Lower leg skin (tissue), 4 donors: ENCODE measurements at regions not wholly inside any gene's neighbourhood (a gene's known extent, or its start where the extent isn't known, plus 50 kb on each side); places are given as distances from the start of the nearest gene placed in this dataset.
A peak's percentile ranks its signal among the peaks of the same experiment; 100 is the strongest.

Source experiments
- DNase-seq, 2 donors: peaks; one replicate each; pipeline ENCODE4 v3.0.0-alpha.2; 2019; ENCODE audit warnings: low spot score in 2 of 2
- H3K4me3 ChIP-seq: fragments of 200-600 bp; sonication (generic); 2 replicates; pipeline ENCODE4 v1.5.1; 2017; ENCODE audit warnings: mild to moderate bottlenecking, low read depth; ENCODE audit not compliant: poor library complexity, severe bottlenecking
- POLR2A ChIP-seq, 2 donors: fragments of 450-650 bp; IDR thresholded peaks; one replicate each; pipeline ENCODE4 v1.6.1; 2016 to 2017; ENCODE audit warnings: antibody characterized with exemption in 2 of 2, mild to moderate bottlenecking in 1 of 2, moderate library complexity in 1 of 2
- WGBS, 2 donors: methylation state at CpG; one replicate each; pipeline ENCODE4 v1.1.5; 2018; 5-methylcytosine and 5-hydroxymethylcytosine counted together
- intact Hi-C: fragments of 100-400 bp; cut with DNase I; formaldehyde crosslinking; loops from one replicate; pipeline ENCODE4 v1.15.0; 2023; ENCODE audit warnings: low total_unique reads
- TF ChIP-seq, protein P1 (sequence below), 3 donors: fragments of 450-650 bp; IDR thresholded peaks; one replicate each; pipeline ENCODE4 v1.5.1; 2016; ENCODE audit warnings: antibody characterized with exemption in 3 of 3, mild to moderate bottlenecking in 3 of 3, moderate library complexity in 2 of 3

DNA sequence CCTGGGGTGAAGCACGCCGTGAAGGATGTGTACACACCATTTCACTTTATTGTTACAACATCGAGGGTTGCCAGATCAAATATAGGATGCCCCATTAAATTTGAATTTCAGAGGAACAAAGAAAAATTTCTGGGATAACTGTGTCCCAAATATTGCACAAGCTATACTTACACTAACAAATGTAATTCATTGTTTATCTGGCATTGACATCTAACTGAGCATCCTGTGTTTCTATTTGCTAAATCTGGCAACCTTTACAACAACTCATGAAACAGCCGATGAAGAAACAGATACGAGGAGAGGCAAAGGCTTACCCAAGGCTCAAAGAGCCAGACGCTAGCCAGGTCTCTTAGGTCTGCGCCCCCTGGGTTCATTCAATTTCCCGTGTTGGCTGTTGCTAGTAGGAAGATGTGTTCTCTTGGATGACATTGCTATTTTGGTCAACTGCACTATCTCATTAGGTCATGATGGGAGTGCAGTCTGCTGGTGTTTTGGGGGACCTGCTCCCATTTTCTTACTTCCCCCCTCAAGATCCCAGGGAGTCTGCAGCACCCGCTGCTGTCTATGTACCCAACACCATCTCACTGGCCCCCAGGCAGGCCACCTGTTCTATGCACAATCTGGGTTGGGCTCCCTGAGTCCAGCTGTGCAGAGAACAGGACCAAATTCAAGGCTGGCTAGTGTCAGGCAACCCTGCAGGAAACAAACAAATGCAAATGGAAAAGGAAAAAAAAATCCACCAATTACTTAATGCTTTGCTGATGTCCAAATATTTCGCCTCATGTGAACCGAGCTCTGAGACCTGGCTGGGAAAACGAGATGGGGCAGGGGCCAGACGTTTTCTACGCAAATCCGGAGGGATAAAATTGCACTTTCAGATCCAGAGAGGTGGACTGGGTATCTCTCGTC, 560.9 kb downstream of the MIAT start:
- intact Hi-C loops, result no loop called here
- WGBS, 2 donors, result 72% methylated on average over 16 of the region's 16 CpGs
- no peak for DNase-seq
- TF ChIP-seq POLR2A (IDR thresholded peaks at IDR 0.05), result no peak
- TF ChIP-seq, protein P1, sequence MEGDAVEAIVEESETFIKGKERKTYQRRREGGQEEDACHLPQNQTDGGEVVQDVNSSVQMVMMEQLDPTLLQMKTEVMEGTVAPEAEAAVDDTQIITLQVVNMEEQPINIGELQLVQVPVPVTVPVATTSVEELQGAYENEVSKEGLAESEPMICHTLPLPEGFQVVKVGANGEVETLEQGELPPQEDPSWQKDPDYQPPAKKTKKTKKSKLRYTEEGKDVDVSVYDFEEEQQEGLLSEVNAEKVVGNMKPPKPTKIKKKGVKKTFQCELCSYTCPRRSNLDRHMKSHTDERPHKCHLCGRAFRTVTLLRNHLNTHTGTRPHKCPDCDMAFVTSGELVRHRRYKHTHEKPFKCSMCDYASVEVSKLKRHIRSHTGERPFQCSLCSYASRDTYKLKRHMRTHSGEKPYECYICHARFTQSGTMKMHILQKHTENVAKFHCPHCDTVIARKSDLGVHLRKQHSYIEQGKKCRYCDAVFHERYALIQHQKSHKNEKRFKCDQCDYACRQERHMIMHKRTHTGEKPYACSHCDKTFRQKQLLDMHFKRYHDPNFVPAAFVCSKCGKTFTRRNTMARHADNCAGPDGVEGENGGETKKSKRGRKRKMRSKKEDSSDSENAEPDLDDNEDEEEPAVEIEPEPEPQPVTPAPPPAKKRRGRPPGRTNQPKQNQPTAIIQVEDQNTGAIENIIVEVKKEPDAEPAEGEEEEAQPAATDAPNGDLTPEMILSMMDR (IDR thresholded peaks at IDR 0.05), result no peak
- H3K4me3 ChIP-seq, result no peak overlapping the region

DNA sequence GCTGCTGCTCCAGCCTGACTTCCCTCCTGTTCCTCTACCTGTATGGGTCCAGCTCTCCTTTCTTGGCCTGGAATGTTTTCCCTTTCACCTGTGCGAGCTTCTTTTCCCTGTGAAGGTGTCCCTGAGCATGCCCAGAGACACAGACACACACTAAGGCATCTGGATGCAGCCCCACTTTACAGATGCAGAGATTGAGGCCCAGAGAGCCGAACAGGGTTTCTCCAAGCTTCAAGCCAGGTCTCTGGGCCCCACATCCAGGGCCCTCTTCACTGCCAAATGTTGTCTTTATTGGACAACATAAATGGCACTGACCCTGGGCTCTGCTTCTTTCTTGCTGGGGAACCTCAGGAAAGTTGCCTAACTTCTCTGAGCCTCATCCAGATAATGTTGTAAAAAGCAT, 561.6 kb downstream of the MIAT start:
- no peak for DNase-seq
- 87 to 94% methylated on average over 2 of the region's 2 CpGs for WGBS, 2 donors
- intact Hi-C loops, result no loop called here
- no peak overlapping the region for H3K4me3 ChIP-seq
- TF ChIP-seq POLR2A (IDR thresholded peaks at IDR 0.05), result no peak
- TF ChIP-seq, protein P1 (IDR thresholded peaks at IDR 0.05), result no peak

DNA sequence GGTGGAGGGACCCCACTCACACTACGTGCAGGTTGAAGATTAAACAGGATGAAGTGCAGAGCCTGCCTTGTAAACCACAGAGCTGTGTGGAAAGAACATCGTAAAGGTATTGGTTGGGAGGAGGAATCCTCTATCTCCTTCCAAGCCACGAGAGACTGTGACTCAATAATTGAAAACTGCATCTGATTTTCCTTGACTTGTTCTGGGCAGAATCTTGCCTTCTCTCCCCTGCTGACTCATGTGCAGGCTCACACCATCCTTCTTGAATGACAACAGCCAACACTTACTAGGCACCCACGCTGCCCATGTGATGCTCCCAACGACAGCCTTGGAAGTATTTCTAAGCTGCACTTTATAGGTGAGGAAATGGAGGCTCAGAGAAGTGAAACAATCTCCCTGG, 563.0 kb downstream of the MIAT start:
- intact Hi-C loops, result no loop called here
- DNase-seq, result peak in 1 of 2 donors; percentile 55
- TF ChIP-seq, protein P1 (IDR thresholded peaks at IDR 0.05), result no peak
- no peak for TF ChIP-seq POLR2A (IDR thresholded peaks at IDR 0.05)
- 32 to 40% methylated on average over 5 of the region's 5 CpGs for WGBS, 2 donors
- no peak overlapping the region for H3K4me3 ChIP-seq

DNA sequence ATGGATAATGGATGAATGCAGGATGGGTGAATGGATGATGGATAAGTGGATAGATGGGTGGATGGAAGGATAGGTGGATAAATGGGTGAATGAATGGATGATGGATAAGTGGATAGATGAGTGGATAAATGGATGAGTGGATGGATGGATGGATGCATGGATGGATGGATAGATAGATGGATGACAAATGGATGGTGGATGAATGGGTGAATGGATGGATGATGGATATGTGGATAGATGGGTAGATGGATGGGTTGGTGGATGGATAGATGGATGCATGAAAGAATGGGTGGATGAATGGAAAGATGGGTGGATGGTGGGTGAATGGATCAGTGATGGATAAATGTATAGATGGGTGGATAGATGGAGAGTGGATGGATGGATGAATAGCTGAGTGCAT, 564.8 kb downstream of the MIAT start:
- intact Hi-C loops, result no loop called here
- DNase-seq, result no peak
- TF ChIP-seq, protein P1 (IDR thresholded peaks at IDR 0.05), result no peak
- no peak for TF ChIP-seq POLR2A (IDR thresholded peaks at IDR 0.05)
- H3K4me3 ChIP-seq, result no peak overlapping the region

DNA sequence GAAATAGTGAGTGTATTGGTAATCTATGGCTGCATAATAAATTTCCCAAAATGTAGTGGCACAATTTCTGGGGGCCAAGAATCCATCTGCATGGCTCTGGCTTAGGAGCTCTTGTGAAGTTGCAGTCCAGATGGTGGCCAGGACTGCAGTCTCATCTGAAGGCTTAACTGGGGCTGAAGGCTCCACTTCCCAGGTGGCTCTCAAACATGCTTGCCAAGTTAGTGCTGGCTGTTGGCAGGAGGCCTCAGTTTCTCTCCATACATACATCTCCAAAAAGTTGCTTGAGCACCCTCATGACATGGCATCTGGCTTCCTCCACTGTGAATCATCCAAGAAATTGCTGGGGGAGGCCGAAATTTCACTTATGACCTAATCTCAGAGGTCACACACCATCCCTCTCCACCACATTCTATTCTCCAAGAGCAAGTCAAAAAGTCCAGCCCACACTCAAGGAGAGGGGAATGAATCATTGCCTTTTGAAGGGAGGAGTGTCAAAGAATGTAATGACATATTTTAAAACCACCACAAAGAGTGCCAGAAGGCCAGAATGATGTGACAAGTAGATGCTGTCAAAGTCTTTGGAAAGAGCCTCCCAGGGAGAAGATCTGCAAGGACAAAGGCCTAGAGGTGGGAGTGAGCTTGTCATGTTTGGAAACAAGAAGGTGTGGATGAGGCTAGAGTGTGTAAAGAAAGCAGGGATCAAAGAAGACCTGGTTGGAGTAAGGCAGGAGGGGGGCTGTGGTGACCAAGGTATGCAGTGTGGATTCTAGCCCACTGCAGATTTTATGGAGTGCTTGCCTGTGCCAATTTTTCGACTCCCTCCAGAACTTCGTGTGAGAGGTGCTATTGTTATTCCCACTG, 566.2 kb downstream of the MIAT start:
- TF ChIP-seq POLR2A (IDR thresholded peaks at IDR 0.05), result no peak
- TF ChIP-seq, protein P1 (IDR thresholded peaks at IDR 0.05), result no peak
- H3K4me3 ChIP-seq, result no peak overlapping the region
- intact Hi-C loops, result no loop called here
- WGBS, 2 donors, result 28 to 42% methylated on average over 3 of the region's 3 CpGs
- no peak for DNase-seq
